Medulla oblongata (tissue), 1 donor: ENCODE measurements at regions not wholly inside any gene's neighbourhood (a gene's known extent, or its start where the extent isn't known, plus 50 kb on each side); places are given as distances from the start of the nearest gene placed in this dataset.
"Not testable (repeated sequence)": the region's sequence is repeated elsewhere in the genome, so short reads cannot be mapped to it uniquely, and the experiment has no call there.

Experiments
- DNase-seq: peaks from one replicate; pipeline ENCODE4 v3.0.0-alpha.2; 2015; ENCODE audit errors: extremely low spot score

DNA sequence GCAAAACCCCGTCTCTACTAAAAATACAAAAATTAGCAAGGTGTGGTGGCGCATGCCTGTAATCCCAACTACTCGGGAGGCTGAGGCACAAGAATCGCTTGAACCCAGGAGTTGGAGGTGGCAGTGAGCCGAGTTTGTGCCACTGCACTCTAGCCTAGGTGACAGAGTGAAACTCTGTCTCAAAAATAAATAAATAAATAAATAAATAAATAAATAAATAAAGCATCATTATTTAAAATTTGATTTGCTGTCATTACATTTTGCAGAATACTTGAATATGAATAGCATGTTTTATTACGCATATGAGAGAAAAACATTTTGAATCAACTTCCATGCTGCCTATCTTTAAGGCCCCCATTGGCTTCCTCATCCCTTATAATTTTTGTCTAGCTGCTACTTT lies 53.4 kb upstream of the MED14 start:
- DNase-seq: not testable (repeated sequence)

DNA sequence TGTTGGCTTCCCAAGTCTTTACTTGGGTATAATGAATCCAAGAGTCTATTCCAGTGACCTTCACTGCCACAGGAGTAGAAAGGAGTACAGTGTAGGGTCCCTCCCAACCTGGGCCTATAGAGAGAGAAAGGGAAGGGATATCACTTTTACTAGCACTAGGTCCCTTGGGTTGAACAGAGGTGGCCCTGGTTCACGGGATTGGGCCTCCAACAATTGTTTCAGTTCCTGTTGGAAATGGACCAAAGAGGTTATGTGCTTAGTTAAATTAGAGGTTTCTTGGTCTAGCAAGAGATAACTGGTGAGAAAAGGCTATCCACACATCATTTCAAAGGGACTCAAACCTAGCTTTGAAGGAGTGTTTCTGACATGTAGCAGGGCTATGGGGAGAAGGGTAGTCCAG lies 57.1 kb upstream of the MED14 start:
- no peak for DNase-seq

DNA sequence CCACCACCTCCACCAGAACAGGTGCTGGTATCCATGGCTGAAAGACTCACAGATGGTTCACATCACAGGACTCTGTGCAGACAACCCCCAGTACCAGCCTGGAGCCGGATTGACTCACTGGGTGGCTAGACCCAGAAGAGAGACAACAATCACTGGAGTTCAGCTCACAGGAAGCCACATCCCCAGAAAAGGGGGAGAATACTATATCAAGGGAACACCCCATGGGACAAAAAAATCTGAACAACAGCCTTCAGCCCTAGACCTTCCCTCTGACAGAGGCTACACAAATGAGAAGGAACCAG lies 59.4 kb upstream of the MED14 start:
- not testable (repeated sequence) for DNase-seq

DNA sequence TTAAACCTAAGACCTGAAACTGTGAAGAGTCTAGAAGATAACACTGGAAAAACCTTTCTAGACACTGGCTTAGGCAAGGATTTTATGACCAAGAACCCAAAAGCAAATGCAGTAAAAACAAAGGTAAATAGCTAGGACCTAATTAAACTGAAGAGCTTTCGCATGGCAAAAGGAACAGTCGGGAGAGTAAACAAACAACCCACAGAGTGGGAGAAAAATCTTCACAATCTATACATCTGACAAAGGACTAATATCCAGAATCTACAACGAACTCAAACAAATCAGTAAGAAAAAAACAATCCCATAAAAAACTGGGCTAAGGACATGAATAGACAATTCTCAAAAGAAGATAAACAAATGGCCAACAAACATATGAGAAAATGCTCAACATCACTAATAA lies 64.4 kb upstream of the MED14 start:
- not testable (repeated sequence) for DNase-seq

DNA sequence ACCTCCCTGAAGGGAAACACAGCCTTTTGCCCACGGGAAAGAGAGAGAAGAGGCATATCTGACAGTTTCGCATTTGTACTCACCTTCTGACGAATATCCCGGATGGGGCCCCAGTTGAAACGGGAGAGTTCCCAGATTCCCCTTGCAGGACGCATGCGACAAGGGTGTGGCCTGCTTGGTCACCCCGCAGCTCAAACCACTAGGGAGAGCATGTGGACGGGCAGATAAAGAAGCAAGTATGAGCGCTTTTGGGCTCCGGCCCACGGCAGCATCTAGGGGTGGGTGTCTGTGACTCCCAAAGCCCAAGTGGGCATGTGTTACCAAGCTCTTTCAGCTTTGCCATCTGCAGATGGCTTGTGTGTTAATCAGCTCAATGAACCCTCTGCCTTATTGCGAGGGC lies 70.1 kb upstream of the MED14 start:
- no peak for DNase-seq

DNA sequence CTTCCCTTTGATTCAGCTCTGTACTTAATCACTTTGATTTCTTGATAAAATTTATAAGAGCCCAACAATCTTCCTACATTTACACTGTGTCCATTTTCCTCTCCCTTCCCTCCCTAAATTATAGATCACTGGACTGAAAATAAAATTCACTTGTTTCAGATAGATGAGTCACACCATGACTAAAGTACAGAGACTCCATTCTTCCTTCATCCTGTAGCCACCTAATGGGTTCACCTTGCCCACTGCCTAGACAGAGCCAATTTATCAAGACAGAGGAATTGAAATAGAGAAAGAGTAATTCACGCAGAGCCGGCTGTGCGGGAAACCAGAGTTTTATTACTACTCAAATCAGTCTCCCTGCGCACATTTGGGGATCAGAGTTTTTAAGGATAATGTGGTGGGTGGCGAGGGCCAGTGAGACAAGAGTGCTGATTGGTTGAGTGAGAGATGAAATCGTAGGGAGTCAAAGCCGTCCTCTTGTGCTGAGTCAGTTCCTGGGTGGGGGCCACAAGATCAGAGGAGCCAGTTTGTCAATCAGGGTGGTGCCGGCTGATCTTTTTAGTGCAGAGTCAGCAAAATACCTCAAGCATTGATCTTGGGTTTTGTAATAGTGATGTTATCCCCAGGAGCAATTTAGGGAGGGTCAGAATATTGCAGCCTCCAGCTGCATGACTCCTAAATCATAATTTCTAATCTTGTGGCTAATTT lies 71.3 kb upstream of the MED14 start:
- DNase-seq: no peak

DNA sequence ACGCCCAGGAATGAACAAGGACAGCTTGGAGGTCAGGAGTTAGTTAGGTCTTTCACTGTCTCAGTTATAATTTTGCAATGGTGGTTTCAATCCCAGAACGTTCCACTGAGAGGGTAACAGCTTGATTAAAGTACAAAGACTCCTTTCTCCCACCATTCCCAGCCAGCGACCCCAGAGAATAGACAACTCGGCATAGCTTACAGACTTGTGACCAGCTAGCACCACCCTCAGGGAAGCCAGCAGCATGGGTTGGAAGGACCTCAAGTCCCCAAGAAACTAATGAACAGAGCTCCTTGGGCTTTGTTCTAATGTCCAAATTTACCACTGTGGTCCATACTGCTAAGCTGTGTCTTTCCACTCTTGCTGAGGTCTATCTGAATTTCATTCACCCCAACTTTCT lies 72.0 kb upstream of the MED14 start:
- no peak for DNase-seq

DNA sequence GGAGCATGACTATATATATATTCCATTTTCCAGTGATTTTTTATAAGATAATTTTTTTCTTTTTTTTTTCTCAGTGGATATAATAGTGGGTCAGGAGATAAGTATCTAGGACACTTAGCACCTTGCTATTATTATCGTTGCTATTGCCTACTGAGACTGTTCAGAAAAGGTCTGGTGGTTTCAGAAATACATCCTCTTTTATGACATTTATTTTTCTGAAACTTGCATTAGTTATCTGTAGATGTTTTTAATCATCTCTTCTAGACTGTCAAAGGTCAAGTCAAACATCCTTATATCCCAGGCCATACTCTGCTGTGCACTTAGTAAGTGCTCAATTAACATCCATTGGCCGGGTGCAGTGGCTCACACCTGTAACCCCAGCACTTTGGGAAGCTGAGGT lies 72.9 kb upstream of the MED14 start:
- no peak for DNase-seq

DNA sequence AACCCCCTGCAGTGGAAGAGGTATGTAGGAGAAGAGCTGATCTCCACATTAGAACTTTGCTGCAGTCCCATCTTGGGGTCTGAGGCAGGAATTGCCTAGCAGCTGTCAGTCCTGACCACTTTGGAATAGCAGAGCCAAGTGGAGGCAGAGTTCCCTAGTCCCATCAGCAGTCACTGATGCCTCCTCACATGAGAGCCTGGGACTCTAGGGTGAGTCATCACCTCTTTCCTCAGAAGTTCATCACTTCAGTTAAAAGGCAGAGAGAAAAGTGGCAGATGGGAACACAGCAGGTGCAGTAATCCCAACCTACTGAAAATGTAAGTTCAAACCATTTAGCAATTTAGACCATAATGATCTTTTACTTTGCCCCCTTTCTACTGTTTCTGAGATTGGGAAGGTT lies 73.9 kb upstream of the MED14 start:
- DNase-seq: no peak

DNA sequence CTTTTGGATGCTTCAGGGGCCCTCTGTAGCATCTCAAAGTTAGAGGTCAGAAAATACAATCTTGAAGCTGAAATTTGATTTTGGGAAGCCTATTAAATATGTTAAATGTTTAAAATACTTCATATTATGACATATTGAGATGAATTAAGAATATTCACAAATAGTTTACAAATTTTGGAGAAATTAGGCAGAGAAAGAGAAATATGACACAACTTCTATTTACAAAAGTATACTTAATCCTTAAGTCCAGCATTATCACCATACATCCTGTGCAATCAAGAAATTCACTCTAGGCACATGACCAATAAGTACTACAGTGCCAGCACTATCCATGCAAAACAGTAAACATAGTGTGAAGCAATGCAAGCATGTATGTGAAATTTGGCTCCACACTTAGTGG lies 79.7 kb upstream of the MED14 start:
- not testable (repeated sequence) for DNase-seq

DNA sequence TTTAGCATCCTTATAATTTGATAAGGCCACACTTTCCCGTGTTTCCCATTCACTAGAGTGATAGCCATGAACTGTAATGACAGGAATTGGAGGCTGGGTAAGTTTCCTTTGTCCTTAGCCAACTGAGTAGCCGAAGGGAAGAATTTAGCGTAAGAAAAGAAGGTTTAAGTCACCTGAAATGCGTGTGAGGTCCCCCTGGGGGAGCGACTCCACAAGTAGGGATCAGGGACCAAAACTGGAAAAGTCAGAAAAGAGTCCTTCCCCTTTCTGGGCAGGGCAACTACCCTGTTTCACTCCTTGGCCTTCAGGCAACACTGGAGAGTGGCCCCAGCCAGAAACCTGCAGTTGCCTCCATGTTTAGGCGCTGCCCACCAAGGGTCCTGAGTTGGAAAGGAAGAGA lies 81.6 kb upstream of the MED14 start:
- no peak for DNase-seq

DNA sequence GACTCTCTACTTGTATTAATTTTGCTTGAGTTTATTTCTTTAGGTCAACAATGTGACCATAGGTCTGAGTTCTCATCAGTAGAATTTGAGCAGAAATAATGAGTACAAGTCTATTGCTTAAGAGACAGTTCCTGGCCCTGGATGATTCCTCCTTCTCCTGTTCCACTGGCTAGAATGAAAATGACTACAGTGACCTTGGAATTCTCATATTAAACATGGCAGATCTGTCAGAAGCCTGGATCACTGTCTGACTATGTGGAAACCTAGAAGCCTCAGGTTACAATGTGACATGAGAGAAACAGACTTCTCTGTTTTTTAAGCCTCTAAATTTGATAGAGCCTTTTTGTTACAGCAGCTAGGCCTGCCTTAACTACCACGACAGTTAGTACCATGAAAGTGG lies 82.9 kb upstream of the MED14 start:
- DNase-seq: no peak

DNA sequence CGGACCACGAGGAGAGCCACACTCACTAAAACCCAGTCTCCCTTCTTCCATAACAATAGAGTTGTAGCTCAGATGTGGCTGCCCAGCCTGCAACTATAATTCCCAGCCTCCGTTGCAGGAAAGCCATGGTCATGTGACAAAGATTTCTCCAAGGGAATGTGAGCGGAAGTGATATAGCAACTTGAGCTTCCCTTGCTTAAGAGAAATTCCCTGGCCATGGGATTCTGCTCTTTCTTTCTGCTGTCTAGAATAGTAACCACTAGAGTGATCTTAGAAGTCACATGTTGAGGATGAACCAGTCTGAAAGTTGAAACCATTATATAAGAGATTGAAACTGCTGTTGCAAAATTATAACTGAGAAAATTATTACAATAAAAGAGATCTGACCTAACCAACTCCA lies 86.4 kb upstream of the MED14 start:
- DNase-seq: no peak

DNA sequence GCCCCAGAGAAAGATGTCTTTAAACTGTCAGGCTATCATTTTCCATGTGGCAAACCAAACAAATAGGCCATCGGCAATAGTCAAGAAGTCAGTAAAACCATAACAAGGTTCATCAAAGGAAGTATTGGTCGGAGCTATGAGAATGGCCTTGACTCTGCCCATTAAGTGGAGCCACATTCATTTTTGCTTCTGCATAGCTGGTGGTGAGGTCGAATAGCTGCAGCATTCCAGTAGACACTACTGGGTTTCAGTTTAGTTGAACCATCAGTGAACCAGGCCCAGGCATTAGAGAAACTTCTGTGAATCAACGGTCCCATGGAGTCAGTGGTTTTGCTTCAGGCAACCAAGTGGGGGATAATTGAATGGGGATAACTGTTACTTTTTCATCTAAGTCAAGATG lies 92.0 kb upstream of the MED14 start:
- no peak for DNase-seq

DNA sequence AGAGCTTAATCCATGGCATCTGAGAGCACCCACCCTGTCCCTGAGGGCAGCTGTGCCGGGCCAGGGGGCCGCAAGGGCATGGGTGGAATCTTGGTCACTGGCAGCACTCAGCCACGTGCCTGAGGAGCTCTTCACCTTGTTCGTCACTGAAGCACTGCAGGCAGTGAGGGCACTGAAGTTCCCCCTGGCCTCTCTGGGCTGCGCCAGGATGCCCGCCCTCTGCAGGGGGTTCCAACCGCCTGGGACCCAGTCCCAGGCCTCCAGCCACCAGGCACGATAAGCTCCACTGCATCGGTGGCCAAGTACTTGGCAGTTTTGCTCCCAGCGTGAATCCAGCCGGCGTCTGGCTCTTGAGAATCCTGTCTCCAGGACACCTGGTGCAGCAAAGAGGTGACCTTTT lies 96.4 kb upstream of the MED14 start:
- DNase-seq: no peak

DNA sequence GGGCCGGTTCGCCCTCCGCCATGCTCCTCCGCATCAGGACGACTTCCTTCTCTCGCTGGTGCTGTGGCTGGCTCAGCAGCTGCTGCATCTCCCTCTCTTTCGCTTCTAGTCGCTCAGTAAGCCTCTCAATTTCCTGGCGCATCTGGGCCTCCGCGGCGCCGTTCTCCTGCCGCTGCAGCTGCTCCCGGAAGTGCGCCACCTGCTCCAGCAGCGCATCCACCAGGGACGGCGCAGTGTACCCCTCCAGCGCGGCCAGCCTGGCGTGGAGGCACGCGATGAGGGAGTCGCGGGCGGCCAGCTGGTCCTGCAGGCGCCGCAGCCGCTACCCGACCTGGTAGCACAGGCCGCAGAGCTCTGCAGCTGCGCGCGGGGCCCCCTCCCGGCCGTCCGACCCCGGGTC lies 97.4 kb upstream of the MED14 start:
- no peak for DNase-seq

DNA sequence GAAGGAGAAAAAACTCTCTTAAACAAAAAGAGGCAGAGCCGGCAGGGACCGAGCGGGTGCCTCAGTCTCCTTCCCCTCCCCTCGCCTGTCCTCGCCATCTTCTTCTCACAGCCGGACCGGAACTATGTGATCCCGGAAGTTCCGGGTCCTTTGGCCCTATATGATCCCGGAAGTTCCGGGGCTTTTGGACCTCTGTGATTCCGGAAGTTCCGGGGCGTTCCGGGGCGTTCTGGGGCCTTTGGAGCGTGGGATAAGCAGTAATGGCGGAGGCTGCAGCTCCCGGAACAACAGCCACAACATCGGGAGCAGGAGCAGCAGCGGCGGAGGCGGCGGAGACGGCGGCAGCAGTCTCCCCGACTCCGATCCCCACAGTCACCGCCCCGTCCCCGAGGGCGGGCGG lies 98.9 kb upstream of the MED14 start:
- no peak for DNase-seq

DNA sequence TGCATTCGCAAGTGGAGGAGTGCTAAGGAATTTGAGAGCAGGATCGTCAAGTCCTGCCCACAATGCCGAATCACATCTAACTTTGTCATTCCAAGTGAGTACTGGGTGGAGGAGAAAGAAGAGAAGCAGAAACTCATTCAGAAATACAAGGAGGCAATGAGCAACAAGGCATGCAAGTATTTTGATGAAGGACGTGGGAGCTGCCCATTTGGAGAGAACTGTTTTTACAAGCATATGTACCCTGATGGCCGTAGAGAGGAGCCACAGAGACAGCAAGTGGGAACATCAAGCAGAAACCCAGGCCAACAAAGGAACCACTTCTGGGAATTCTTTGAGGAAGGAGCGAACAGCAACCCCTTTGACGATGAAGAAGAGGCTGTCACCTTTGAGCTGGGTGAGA lies 100.2 kb upstream of the MED14 start:
- no peak for DNase-seq

DNA sequence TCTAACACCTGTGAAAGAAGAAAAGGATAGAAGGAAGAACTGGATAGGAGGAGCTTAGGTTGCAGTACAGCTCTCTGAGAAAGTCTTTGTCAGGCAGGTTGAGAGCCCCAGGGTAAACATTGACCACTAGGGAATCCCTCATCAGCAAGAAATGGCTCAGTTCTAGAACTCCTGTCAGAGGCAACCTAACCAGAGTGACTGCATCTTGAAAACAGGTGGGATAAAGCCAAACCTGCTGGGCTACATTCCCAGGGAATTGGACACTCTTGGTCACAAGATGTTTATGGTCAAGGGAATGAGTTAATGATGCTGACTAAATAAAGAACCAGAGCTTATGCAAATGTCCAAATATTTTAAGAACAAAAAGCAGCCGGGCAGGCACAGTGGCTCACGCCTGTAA lies 108.3 kb upstream of the MED14 start:
- DNase-seq: no peak

DNA sequence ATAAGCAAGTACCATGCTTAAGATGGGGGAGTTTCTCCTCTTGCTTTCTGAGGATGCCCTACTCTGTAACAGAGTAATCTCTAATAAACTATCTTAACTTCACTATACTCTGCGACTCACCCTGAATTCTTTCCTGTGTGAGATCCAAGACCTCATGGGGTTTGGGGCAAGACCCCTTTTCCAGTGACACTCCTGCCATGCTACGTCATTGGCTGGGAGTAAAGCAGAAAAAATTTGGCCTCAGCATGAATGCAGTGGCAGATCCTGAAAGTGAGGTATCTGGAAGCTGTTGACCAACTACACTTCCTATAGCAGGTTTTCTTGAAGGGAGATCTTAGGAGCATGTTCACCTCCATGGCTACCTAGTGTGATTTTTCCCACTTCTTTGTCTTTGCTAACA lies 109.1 kb upstream of the MED14 start:
- DNase-seq: no peak

DNA sequence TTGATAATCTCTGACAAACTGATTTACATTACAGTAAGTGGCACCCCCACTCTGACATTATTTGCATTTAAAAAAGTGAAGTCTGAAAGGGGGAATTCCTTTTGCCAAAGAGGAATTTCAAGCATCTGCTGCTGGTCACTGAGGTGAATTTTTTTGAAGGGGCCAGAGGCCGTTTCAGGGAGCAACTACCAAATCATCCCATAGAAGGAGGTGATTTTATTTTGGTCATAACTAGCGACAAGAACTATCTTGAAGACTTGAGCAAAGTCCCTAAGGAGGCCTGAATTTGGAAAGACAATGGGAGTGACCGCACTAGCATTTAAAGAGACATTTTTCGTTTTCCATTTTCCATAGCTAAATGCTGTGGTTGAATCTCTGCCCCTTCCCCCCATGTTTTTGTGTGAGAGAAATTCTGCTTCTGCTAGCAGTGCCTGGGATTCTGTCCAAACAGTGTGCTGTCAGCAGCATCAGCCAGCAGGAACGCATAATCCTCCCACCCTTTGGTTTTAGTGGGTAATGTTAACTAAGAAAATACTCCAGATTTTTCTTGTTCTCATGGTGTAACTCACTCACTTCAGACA lies 110.1 kb upstream of the MED14 start:
- peak; percentile 46 for DNase-seq

DNA sequence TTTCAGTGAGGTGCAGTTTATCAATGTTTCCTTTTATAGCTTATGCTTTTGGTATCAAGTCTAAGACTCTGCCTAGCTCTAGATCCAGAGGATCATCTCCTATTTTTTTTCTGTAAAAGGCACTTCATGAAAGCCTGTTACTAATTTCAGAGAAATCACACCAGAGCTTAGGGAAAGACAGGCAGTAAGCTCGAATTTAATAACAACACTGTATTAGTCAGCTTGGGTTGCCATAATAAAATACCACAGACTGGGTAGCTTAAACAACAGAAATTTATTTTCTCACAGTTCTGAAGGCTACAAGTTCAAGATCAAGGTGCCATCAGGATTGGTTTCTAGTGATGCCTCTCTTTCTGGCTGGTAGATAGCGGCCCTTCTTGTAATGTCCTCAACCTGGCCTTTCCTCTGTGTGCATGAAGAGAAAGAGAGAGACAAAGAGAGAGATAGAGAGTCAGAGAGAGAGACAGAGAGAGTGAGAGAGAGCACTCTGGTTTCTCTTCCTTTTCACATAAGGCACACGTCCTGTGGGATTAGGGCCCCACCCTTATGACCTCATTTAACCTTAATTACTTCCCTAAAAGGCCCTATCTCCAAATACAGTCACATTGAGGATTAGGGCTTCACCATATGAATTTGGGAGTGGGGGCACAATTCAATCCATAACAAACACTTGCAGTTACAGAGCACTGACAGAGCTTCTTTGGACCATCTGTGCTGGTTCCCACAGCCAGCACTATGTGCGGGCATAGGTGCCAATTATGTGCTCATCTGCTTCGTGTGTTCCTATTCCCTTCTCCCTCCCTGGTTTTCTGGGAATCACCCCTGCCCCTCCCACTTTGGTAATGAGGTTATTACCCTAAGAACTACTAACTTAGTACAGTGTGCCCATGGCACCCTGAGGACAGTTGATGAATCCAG lies 114.8 kb upstream of the MED14 start:
- no peak for DNase-seq

DNA sequence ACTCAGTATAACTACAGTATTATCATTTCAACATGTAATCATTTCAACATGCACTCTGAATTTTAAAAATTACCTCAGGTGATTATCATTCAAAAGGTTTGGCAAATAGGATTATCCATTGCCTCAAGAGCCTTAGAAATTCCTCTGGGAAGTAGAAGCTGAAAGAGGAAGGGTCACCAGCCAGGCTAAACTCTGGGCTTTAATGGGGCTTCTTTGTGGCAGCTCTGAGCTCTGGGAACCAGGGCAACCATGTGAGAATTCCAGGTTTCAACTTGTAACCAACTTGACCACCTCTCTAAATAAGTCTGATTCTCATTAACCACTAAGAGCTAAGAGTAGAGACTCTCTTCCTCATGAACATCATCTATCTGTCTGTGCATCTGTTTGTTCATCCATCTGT lies 117.2 kb upstream of the MED14 start:
- no peak for DNase-seq
